ENCODE measurements at regions not wholly inside any gene's neighbourhood (a gene's known extent, or its start where the extent isn't known, plus 50 kb on each side); places are given as distances from the start of the nearest gene placed in this dataset.

GRCh38 chr14:54174457-54174856 is 217.8 kb upstream of the BMP4 start:
- no peak for DNase-seq (ENCODE audit: low spot score)

GRCh38 chr14:54175298-54175942 is 218.8 kb upstream of the BMP4 start:
- DNase-seq (ENCODE audit: low spot score) = peak; percentile 83

GRCh38 chr14:54177019-54177418 is 219.8 kb upstream of the CDKN3 start:
- no peak for DNase-seq (ENCODE audit: low spot score)

- DNase-seq (ENCODE audit: low spot score) = no peak
These were observed 218.9 kb upstream of the CDKN3 start for GRCh38 chr14:54177641-54178621.

GRCh38 chr14:54182419-54183045 is 214.3 kb upstream of the CDKN3 start:
- no peak for DNase-seq (ENCODE audit: low spot score)

GRCh38 chr14:54186821-54187763 is 209.7 kb upstream of the CDKN3 start:
- DNase-seq (ENCODE audit: low spot score) = no peak

GRCh38 chr14:54188064-54188666 is 208.6 kb upstream of the CDKN3 start:
- no peak for DNase-seq (ENCODE audit: low spot score)

- no peak for DNase-seq (ENCODE audit: low spot score)
These were observed 207.5 kb upstream of the CDKN3 start for GRCh38 chr14:54189333-54189732.

GRCh38 chr14:54189748-54190354 is 207.0 kb upstream of the CDKN3 start:
- DNase-seq (ENCODE audit: low spot score) = no peak

GRCh38 chr14:54191846-54192245 is 205.0 kb upstream of the CDKN3 start:
- no peak for DNase-seq (ENCODE audit: low spot score)

GRCh38 chr14:54192610-54193009 is 204.2 kb upstream of the CDKN3 start:
- DNase-seq (ENCODE audit: low spot score) = no peak

GRCh38 chr14:54193871-54194270 is 202.9 kb upstream of the CDKN3 start:
- DNase-seq (ENCODE audit: low spot score) = no peak

GRCh38 chr14:54194501-54194900 is 202.3 kb upstream of the CDKN3 start:
- no peak for DNase-seq (ENCODE audit: low spot score)

- DNase-seq (ENCODE audit: low spot score) = no peak
These were observed 199.4 kb upstream of the CDKN3 start for GRCh38 chr14:54197369-54197768.

GRCh38 chr14:54200726-54201125 is 196.1 kb upstream of the CDKN3 start:
- DNase-seq (ENCODE audit: low spot score) = no peak

GRCh38 chr14:54202288-54202687 is 194.5 kb upstream of the CDKN3 start:
- no peak for DNase-seq (ENCODE audit: low spot score)

GRCh38 chr14:54206516-54206915 is 190.3 kb upstream of the CDKN3 start:
- DNase-seq (ENCODE audit: low spot score) = no peak

- DNase-seq (ENCODE audit: low spot score) = no peak
These were observed 189.7 kb upstream of the CDKN3 start for GRCh38 chr14:54207075-54207474.

GRCh38 chr14:54207476-54208462 is 189.0 kb upstream of the CDKN3 start:
- DNase-seq (ENCODE audit: low spot score) = no peak

- no peak for DNase-seq (ENCODE audit: low spot score)
These were observed 188.1 kb upstream of the CDKN3 start for GRCh38 chr14:54208751-54209150.
